ENCODE measurements at regions not wholly inside any gene's neighbourhood (a gene's known extent, or its start where the extent isn't known, plus 50 kb on each side); places are given as distances from the start of the nearest gene placed in this dataset.
"Not testable (repeated sequence)": the region's sequence is repeated elsewhere in the genome, so short reads cannot be mapped to it uniquely, and the experiment has no call there.

DNA sequence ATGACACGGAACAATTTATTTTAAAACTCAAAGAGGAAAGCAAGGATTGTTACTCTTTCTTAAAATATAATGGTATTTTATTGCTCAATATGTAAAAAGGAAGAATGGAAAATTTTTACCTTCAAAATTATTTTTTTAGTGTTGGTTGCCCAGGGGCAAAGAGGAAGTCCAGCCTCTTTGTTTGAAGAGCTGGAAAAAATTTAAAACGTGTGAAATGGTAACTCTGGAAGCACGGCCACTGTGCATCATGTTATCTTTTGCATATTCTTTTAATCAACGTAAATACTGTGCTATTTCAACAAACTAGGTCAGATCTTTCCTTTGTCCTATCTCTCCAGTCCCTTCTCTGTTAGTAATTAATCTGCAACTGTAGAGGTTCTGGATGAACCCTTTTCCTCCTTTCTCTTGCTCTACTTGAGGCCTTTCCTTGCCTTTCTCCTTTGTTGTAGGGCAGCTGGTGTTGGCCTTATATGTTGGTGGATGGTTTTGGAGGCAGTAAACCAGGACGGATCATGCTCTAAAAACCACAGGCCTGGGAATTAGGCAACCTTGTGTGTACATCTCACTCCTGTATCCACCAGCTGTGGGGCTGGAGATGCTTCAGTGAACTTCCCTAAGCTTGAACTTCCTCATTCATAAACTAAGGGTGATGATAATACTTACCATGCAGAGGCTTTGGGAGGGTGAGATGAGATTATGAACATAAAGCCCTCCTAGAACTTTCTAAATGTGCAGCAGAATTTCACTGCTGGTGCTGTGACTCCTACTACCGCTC is 143.3 kb downstream of the PRL start:
- intact Hi-C loops (cut with DNase I), result no loop called here
- no peak for DNase-seq

DNA sequence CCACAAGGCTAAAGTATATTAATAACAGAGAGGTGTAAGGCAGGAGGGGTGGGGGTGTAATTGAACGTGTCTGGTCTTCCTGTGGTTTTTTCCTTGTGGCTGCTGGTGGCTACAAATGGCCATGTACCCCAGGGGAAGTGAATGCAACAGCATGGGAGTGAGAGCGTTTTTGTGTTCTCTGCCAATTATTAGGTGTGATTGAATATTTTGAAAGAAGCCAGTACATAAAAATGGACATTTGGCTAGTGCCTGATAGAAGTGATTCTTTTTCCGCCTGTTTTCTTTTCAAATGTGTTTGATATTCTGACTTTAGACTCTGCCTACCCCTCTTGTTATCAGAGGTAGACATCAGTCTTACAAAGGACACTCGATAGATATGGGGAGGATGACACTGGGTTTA is 141.3 kb downstream of the PRL start:
- DNase-seq, result no peak
- intact Hi-C loops (cut with DNase I), result no loop called here

DNA sequence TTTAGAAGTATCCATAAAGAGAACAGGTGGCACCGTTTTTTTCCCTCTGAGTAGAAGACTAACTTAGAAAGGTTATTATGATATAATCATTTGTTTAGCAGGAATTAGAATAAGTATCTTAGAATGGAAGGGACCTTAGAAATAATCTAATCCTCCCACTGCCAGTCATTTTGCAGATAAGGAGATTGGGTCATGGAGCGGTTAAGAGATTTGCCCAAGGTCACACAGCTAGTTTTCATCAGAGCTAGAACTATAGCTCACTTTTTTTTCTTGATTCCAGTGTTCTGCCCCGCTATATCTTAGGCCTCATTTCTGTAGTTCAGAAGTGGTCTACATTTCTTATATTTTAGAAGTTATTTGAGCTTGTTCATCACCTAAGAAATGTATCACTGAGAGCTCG is 139.6 kb downstream of the PRL start:
- no peak for DNase-seq
- intact Hi-C loops (cut with DNase I), result no loop called here

DNA sequence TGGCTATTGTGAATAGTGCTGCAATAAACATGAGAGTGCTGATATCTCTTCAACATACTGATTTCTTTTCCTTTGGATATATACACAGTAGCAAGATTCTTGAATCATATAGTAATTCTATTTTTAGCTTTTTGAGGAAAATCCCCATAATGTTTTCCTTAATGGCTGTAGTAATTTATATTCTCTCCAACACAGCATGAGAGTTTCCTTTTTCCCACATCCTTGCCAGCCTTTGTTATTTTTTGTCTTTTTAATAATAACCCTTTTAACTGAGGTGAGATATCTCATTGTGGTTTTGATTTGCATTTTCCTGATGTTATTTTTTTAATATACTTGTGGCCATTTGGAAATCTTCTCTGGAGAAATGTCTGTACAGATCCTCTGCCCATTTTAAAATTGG is 132.6 kb downstream of the PRL start:
- intact Hi-C loops (cut with DNase I), result no loop called here
- no peak for DNase-seq

DNA sequence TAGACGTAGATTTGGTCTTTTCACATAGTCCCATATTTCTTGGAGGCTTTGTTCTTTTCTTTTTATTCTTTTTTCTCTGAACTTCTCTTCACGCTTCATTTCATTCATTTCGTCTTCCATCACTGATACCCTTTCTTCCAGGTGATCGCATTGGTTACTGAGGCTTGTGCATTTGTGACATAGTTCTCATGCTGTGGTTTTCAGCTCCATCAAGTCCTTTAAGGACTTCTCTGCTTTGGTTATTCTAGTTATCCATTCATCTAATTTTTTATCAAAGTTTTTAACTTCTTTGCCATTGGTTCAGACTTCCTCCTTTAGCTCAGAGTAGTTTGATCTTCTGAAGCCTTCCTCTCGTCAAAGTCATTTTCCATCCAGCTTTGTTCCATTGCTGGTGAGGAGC is 125.8 kb downstream of the PRL start:
- DNase-seq; intact Hi-C loops (cut with DNase I): not testable (repeated sequence)

DNA sequence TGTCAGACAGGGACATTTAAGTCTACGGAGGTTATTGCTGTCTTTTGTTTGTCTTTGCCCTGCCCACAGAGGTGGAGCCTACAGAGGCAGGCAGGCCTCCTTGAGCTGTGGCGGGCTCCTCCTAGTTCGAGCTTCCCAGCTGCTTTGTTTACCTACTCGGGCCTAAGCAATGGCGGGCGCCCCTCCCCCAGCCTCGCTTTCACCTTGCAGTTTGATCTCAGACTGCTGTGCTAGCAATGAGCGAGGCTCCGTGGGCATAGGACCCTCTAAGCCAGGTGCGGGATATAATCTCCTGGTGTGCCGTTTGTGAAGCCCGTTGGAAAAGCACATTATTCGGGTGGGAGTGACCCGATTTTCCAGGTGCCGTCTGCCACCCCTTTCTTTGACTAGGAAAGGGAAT is 125.0 kb downstream of the PRL start:
- DNase-seq; intact Hi-C loops (cut with DNase I): not testable (repeated sequence)

DNA sequence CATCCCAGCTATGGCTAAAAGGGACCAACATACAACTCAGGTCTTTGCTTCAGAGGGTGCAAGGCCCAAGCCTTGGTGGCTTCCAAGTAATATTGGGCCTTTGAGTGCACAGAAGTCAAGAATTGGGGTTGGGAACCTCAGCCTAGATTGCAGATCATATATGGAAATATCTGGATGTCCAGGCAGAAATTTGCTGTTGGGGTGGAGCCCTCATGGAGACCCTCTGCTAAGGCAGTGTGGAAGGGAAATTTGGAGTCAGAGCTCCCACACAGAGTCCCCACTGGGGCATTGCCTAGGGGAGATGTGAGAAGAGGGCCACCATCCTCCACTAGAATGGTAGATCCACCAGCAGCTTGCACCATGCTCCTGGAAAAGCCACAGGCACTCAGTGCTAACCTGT is 123.5 kb downstream of the PRL start:
- DNase-seq, result no peak
- intact Hi-C loops (cut with DNase I), result no loop called here

DNA sequence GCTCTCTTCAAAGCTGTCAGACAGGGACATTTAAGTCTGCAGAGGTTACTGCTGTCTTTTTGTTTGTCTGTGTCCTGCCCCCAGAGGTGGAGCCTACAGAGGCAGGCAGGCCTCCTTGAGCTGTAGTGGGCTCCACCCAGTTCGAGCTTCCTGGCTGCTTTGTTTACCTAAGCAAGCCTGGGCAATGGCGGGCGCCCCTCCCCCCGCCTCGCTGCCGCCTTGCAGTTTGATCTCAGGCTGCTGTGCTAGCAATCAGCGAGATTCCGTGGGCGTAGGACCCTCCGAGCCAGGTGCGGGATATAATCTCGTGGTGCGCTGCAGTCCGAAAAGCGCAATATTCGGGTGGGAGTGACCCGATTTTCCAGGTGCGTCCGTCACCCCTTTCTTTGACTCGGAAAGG is 116.6 kb downstream of the PRL start:
- intact Hi-C loops (cut with DNase I); DNase-seq: not testable (repeated sequence)

DNA sequence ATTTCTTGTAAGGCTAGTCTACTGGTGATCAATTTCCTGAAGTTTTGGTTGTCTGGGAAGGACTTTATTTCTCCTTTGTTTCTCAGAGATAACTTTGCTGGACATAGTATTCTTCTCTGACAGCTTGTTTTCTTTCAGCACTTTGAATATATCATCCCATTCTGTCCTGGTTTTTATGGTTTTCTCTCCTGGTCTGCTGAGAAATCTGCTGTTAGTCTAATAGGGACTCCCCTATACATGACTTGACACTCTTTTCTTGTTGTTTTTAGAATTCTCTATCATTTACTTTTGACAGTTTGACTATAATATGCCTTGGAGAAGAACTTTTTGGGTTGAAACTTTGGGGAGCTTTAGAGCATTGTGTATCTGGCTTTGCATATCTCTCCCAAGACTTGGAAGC is 112.5 kb downstream of the PRL start:
- intact Hi-C loops (cut with DNase I), result no loop called here

DNA sequence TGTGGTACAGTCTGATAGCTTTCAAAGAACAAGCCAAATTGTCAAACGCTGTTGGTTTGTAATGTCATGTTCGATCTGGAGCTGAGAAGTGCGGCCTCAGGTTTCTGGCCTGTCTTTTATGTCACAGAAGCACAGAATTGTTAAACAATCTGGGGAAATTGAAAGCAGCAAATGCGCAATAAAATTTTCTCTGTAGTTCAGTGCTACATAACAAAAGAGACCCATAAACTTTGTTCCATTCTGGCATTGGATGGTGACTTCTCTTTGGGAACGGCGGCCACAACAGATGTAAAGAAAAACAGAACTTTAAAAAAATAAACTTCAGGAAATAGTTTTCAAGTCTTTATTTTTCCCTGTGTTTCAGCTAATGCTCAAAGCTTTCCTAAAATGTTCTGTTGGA is 106.9 kb downstream of the PRL start:
- intact Hi-C loops (cut with DNase I), result no loop called here
- no peak for DNase-seq

More for the DNA sequence above, 112.5 kb downstream of the PRL start:
- DNase-seq, result no peak

DNA sequence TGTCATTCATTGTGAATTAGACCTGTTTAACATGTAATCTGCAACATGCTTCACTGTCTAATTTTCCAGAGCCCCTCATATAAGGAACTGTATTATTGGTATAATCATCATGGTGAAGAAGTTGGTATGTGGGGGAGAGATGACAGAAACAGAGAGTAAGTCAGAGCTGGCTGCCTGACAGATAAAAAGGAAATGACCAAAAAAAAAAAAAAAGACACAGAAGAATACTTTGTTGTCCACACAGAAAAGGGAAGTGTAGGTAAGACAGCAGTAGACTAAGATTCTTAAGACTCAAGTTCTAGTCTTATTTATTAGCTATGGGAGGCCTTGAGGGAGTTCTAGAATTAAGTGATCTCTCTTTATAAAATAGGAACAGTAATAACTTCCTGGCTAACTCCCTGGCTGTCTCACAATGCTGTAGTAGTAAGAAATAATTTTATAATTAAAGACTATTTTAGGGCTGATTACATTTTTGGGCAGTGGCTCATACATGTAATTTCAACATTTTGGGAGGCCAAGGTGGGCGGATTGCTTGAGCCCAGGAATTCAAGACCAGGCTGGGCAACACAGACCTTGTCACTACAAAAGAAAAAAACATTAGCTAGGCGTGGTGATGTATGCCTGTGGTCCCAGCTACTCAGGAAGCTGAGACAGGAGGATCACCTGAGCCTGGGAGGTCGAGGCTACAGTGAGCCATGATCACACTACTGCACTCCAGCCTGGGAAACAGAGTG is 102.5 kb downstream of the PRL start:
- no peak for DNase-seq

DNA sequence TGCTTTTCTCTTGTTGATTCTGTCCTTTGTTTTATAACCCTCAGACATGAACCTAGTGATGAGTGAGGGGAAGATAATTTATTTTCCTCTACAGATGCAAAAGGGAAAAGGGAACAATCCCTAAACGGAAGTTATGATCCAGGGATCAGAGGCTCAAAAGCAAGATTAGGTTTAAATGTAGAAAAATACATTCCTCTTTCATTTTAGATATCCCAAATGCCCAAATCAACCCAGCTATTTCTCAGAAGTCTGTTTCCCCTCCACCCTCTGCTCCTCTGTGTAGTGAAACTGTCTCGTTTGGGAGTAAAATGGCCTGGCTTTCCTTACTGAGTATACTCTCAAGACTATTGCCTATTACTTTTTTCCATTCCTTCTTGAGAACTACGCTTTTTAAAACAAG is 97.1 kb downstream of the PRL start:
- intact Hi-C loops (cut with DNase I), result no loop called here
- DNase-seq, result no peak

More for the DNA sequence above, 102.5 kb downstream of the PRL start:
- intact Hi-C loops (cut with DNase I), result no loop called here

DNA sequence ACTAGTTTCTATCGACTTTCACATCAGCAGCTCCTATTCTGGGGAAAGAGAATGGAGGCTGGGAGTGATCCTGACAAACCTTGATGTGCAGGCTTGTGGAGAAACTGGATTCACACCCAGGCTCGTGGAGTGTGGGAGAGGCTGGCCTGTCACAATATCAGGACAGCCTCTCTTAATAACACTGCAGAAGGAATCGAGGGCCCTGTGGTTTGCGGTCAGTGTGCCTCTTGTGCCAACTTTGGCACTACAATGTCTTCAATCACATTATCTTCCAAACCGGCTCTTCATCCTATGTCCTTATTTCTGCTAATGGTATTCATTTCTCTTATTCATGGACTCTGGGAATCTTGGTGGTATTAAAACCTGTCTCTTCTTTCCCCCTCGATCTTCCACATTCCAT is 92.7 kb downstream of the PRL start:
- DNase-seq, result no peak
- intact Hi-C loops (cut with DNase I), result no loop called here

DNA sequence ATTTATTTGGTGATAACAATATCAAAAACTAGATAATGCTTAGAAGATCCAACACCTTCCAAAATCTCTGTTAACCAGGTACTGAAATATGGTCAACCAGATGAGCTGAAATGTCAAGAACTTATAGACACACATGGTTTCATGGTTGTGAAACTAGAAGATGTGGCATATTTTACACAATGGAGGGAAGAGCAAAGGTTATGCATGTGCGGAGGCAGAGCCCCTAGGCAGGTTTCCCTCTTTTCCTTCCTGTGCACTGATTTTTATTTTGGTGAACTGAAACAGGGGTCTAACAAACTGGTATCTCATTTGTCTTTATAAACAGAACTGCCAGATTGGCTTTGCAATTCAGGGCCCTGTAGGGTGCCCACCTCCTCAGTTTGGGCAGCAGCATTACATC is 91.6 kb downstream of the PRL start:
- DNase-seq, result no peak
- intact Hi-C loops (cut with DNase I), result no loop called here

DNA sequence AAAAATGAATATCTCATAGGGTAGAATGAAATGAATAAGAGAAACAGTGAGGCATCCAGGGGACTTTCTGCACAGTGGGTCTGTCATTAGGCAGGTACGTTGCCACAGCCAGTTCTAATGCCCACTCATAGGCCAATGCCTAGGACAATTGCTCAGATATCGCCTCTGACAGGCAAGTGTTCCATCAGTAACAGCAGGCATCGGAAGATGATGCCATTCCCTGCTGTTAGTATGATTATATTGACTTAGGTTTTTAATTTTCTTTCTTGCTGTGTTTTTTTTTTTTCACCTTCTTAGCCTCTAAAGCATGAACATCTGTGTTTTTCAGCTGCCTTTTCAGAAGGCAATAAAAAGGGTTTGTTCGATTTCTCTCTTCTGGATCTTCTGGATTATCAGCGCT is 90.7 kb downstream of the PRL start:
- intact Hi-C loops (cut with DNase I), result no loop called here
- no peak for DNase-seq

DNA sequence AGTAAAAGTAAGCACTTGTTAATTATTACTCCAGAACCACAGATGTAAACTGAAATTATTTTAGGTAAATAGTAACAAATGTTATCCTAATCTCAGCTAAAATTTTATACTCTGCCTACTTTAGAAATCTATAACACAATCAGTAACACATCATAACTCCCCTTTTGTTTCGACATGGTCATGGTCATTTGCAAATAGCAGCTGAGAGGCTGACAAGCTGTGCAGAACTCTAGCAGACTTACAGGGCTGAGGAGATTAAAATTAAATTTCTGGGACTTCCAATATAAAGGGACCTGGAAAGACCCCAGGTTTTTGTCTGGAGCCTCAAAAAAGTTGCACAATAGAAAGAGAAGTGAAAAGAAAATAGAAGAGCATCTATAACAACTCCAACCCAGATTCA is 88.8 kb downstream of the PRL start:
- DNase-seq, result no peak
- intact Hi-C loops (cut with DNase I), result no loop called here

DNA sequence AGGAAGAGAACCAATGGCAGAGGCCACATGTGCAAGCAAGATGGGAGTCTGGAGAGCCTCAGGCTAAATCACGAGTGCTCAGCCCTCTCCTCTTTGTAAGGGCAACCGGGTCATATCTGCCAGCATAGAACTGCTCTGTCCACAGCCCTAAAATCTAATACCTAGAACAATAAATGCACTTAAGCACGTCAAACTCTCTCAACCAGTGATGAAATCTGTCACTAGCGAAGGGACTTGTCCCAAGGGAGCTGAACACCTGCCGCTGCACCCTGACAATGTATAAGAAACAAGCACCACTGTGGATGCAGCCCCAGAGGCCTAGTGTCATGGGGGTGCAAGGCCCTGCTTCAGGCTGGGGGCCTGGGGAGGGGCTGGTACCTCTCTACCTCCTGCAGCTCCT is 82.5 kb downstream of the PRL start:
- intact Hi-C loops (cut with DNase I), result no loop called here
- DNase-seq, result no peak

DNA sequence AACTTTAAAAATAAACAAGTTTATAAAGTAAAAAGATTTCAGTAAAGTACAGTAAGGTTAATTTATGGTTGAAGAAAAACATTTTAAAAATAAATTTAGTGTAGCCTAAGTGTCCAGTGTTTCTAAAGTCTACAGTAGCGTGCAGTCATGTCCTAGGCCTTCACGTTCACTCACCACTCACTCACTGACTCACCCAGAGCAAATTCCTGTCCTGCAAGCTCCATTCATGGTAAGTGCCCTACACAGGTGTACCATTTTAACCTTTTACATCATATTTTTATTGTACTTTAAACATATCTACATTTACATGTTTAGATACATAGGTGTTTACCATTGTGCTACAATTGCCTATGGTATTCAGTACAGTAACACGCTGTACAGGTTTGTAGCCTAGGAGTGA is 81.4 kb downstream of the PRL start:
- intact Hi-C loops (cut with DNase I); DNase-seq: not testable (repeated sequence)

DNA sequence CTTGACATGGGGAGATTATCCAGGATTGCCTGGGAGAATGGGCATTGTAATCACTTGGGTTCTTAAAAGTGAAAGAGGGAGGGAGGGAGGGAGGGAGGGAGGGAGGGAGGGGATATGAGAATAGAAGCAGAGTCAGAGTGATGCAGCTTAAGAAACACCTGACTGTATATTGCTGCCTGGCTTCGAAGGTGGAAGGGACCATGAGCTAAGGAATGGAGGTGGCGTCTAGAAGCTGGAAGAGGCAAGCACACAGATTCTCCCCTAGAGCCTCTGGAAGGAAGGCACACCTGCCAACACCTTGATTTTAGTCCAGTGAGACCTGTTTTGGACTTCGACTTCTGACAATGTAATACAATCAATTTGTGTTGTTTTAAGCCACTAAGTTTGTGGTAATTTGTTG is 78.4 kb downstream of the PRL start:
- no peak for DNase-seq
- intact Hi-C loops (cut with DNase I), result no loop called here

DNA sequence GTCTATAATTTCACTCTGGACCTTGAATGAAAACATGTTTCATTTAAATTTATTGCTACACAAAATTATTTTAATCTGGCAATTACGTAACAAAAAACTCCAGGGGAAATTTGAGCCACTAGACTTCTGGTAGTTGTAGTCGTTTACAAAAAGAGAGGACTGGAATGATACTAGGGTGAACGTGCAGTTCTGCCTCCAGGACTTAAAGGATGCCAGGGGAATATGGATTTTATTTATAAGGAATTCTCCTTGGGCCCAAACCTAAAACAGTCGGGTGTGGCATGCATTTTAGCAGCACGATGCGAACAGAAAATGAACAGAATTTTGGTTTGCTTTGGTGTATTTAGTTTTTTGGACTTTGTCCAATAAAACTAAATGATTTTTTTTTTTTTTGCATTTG is 76.9 kb downstream of the PRL start:
- intact Hi-C loops (cut with DNase I), result no loop called here
- no peak for DNase-seq

DNA sequence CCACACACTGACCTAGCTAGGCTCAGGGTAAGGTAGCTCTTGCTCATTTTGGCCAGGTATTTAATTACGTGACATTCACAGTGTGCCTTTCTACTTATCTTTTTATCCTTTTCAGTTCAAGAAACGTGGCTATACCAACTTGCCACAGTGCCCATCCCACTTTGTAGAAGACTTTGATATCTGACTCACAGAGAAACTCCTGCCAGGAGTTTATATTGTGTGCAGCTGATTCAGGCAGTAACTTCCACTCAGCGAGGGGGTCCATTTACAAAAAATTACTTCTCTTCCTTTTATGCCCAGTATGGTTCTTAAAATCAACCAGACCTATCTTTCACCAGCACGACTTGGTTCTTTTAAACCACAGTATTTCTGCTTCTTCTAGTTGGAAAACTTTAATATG is 75.6 kb downstream of the PRL start:
- intact Hi-C loops (cut with DNase I), result no loop called here
- no peak for DNase-seq

Data from head of caudate nucleus (tissue), 42 donors.